ENCODE measurements at regions not wholly inside any gene's neighbourhood (a gene's known extent, or its start where the extent isn't known, plus 50 kb on each side); places are given as distances from the start of the nearest gene placed in this dataset.
A peak's percentile ranks its signal among the peaks of the same experiment; 100 is the strongest.

- no peaks in the 10 kb centered on the region for H3K9me3 Mint-ChIP-seq
- no peaks in the 10 kb centered on the region for H3K36me3 Mint-ChIP-seq
- DNase-seq (ENCODE audit: low spot score in 2 of 2, unreplicated experiment in 2 of 2), result no peak
- peaks cover 18% of the 10 kb centered on the region for H3K27me3 Mint-ChIP-seq (ENCODE audit: low read depth)
- peaks cover 6% of the 10 kb centered on the region for H3K4me1 Mint-ChIP-seq
- no peak for TF ChIP-seq CTCF (IDR thresholded peaks at IDR 0.05; ENCODE audit: unreplicated experiment)
- H3K27ac Mint-ChIP-seq, result no peak overlapping the region
- no peak overlapping the region for H3K4me3 Mint-ChIP-seq
These were observed 406.4 kb downstream of the SNAPC1 start for GRCh38 chr14:62168564-62169155.

GRCh38 chr14:62179367-62180018 lies 417.3 kb downstream of the SNAPC1 start:
- no peaks in the 10 kb centered on the region for H3K9me3 Mint-ChIP-seq
- H3K4me1 Mint-ChIP-seq, result no peaks in the 10 kb centered on the region
- no peak overlapping the region for H3K27ac Mint-ChIP-seq
- DNase-seq (ENCODE audit: low spot score in 2 of 2, unreplicated experiment in 2 of 2), result peak in 1 of 2 experiments; percentile 62
- peak; percentile 46 for TF ChIP-seq CTCF (IDR thresholded peaks at IDR 0.05; ENCODE audit: unreplicated experiment)
- no peaks in the 10 kb centered on the region for H3K36me3 Mint-ChIP-seq
- no peak overlapping the region for H3K4me3 Mint-ChIP-seq
- peaks cover 11% of the 10 kb centered on the region for H3K27me3 Mint-ChIP-seq (ENCODE audit: low read depth)

GRCh38 chr14:62181591-62181990 lies 419.4 kb downstream of the SNAPC1 start:
- H3K27ac Mint-ChIP-seq, result no peak overlapping the region
- no peaks in the 10 kb centered on the region for H3K36me3 Mint-ChIP-seq
- no peaks in the 10 kb centered on the region for H3K9me3 Mint-ChIP-seq
- H3K4me1 Mint-ChIP-seq, result no peaks in the 10 kb centered on the region
- H3K4me3 Mint-ChIP-seq, result no peak overlapping the region
- H3K27me3 Mint-ChIP-seq (ENCODE audit: low read depth), result peaks cover 9% of the 10 kb centered on the region
- DNase-seq (ENCODE audit: low spot score in 2 of 2, unreplicated experiment in 2 of 2), result no peak
- no peak for TF ChIP-seq CTCF (IDR thresholded peaks at IDR 0.05; ENCODE audit: unreplicated experiment)

GRCh38 chr14:62185078-62185477 lies 422.9 kb downstream of the SNAPC1 start:
- DNase-seq (ENCODE audit: low spot score in 2 of 2, unreplicated experiment in 2 of 2), result no peak
- Mint-ChIP-seq H3K27ac (no peak overlapping the region), H3K4me1 (peaks cover 3% of the 10 kb centered on the region), H3K9me3 (no peaks in the 10 kb centered on the region), H3K4me3 (no peak overlapping the region), H3K36me3 (no peaks in the 10 kb centered on the region), H3K27me3 (ENCODE audit: low read depth) (peaks cover 2% of the 10 kb centered on the region)
- no peak for TF ChIP-seq CTCF (IDR thresholded peaks at IDR 0.05; ENCODE audit: unreplicated experiment)

- Mint-ChIP-seq H3K4me3 (no peak overlapping the region), H3K27ac (no peak overlapping the region), H3K9me3 (no peaks in the 10 kb centered on the region), H3K4me1 (peaks cover 14% of the 10 kb centered on the region), H3K36me3 (no peaks in the 10 kb centered on the region), H3K27me3 (ENCODE audit: low read depth) (peaks cover 6% of the 10 kb centered on the region)
- DNase-seq (ENCODE audit: low spot score in 2 of 2, unreplicated experiment in 2 of 2), result no peak
- no peak for TF ChIP-seq CTCF (IDR thresholded peaks at IDR 0.05; ENCODE audit: unreplicated experiment)
These were observed 425.0 kb downstream of the SNAPC1 start for GRCh38 chr14:62187265-62187664.
